Gastrocnemius medialis (tissue), 4 donors: ENCODE measurements at regions not wholly inside any gene's neighbourhood (a gene's known extent, or its start where the extent isn't known, plus 50 kb on each side); places are given as distances from the start of the nearest gene placed in this dataset.

Experiments used
- POLR2A ChIP-seq, 2 donors: fragments of 450-650 bp; IDR thresholded peaks; one replicate each; pipeline ENCODE4 v1.6.1; 2017; ENCODE audit warnings: antibody characterized with exemption in 2 of 2, mild to moderate bottlenecking in 2 of 2, moderate library complexity in 2 of 2
- TF ChIP-seq, protein P1 (sequence below), 5 experiments: fragments of 450-650 bp in 3 of 5; fragments of 200-600 bp in 2 of 5; sonication (generic) in 2 of 5; IDR thresholded peaks in 4 of 5; conservative IDR thresholded peaks in 1 of 5; 1 replicate in 4 of 5; 2 replicates in 1 of 5; pipeline ENCODE4 v1.5.1; 2016 to 2019; ENCODE audit warnings: antibody characterized with exemption in 5 of 5, mild to moderate bottlenecking in 3 of 5, moderate library complexity in 3 of 5

DNA sequence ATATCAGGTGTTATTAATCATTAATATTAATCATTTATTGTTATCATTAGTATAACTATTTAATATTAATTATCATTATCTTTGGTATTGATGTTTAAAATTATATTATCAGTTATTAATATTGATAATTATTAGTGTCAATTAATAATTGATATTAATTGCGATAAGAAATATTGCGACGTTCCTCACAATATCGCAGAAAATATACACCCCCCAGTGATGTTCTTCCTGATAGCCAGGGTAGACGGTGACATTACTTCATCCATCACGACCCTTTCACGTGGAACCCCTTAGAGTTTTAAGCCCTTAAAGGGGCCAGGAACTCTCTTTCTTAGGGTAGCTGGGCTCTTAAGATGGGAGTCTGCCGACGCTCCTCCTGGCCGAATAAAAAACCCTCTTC lies 98.6 kb upstream of the OSBPL11 start:
- TF ChIP-seq, protein P1, sequence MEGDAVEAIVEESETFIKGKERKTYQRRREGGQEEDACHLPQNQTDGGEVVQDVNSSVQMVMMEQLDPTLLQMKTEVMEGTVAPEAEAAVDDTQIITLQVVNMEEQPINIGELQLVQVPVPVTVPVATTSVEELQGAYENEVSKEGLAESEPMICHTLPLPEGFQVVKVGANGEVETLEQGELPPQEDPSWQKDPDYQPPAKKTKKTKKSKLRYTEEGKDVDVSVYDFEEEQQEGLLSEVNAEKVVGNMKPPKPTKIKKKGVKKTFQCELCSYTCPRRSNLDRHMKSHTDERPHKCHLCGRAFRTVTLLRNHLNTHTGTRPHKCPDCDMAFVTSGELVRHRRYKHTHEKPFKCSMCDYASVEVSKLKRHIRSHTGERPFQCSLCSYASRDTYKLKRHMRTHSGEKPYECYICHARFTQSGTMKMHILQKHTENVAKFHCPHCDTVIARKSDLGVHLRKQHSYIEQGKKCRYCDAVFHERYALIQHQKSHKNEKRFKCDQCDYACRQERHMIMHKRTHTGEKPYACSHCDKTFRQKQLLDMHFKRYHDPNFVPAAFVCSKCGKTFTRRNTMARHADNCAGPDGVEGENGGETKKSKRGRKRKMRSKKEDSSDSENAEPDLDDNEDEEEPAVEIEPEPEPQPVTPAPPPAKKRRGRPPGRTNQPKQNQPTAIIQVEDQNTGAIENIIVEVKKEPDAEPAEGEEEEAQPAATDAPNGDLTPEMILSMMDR (IDR thresholded peaks at IDR 0.05 in 4 of 5, conservative IDR thresholded peaks at IDR 0.05 in 1 of 5): no peak
- TF ChIP-seq POLR2A (IDR thresholded peaks at IDR 0.05): no peak
